ENCODE measurements at regions not wholly inside any gene's neighbourhood (a gene's known extent, or its start where the extent isn't known, plus 50 kb on each side); places are given as distances from the start of the nearest gene placed in this dataset.

DNA sequence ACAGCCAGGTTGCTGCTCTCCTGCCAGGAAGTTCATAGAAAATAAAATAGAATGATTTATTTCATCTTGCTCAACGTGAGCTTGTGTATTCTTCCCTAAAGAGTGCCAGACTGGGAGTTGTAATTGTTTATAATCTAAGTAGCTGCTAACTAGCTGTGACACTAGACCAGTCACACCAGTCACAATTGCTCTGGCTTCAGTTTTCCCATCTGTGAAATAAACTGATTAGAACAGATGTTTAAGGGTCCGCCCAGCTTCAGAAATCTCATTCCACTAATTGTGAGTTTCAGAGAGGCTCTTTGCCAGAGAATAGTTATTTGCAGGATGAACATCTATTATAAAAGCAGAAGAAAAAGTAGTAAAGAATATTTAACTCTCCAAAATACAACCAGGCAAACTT is 55.6 kb upstream of the ZDHHC17 start:
- DNase-seq = no peak

DNA sequence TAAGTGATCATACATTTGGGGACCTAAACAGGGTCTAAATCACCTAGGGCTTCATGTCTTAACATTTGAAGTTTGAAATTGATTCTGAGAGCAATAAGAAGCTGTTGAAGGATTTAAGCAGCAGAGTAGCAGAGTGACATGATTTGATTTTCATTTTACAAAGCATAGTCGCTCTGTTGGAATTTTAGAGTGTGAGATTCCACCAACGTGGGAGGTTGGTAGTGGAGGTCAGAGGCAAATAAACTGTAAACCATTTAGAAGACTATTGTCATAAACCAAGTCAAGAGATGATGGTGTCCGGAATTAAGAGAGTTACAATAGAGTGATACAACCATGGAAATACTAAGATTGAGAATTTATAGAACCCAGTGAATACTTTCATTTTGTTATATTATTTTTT is 52.7 kb upstream of the ZDHHC17 start:
- no peak for DNase-seq

DNA sequence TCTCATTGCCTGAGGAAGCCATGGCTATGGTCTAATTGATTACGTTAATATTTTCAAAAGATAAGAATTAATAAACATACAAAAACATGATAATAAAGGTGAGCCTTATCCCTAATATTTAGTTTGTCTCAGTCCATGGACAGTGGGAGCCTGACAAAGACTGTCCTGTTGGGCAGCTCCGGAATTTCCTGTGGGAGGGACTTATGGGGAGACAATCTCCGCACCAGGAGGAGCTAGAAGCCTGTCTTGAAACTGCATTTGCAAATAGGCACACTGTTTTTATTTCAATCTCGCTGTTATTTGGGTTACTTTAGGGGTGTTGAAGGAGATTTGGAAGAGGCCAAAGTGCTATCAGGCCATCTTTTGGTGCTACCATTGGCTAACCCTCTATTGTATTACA is 50.8 kb upstream of the ZDHHC17 start:
- DNase-seq = no peak

DNA sequence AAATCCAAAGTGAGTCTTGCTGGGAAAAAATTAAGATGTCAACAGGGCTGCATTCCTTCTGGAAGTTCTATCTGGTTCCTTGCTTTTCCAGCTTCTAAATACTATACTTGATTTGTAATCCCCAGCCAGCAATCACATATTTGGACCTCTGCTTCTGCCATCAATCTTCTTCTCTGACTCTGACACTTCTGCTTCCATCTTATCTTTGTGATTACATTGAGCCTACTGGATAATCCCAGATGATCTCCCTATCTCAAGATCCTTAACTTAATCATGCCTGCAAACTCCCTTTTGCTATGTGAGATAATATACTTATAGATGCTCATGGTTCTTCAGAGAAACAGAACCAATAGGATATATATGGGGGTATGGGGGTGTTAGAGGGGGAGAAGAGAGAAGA is 49.9 kb upstream of the ZDHHC17 start:
- no peak for DNase-seq

Measured in CD4-positive, alpha-beta T cell treated with Interleukin-4 for 4 hours (primary cell).